Fibroblast of villous mesenchyme (primary cell): ENCODE measurements at regions not wholly inside any gene's neighbourhood (a gene's known extent, or its start where the extent isn't known, plus 50 kb on each side); places are given as distances from the start of the nearest gene placed in this dataset.

Source experiments
- DNase-seq: peaks from one replicate; pipeline ENCODE4 v3.0.0-alpha.2; 2010; ENCODE audit warnings: low read depth
- H3K4me3 ChIP-seq: 2 replicates; pipeline ENCODE4 v1.5.1; 2011; ENCODE audit warnings: low read depth, mild to moderate bottlenecking, low read length
- TF ChIP-seq, protein P1 (sequence below): IDR thresholded peaks from 2 replicates; pipeline ENCODE4 v1.5.1; 2012; ENCODE audit warnings: low read depth, mild to moderate bottlenecking, low read length; ENCODE audit not compliant: insufficient read depth

DNA sequence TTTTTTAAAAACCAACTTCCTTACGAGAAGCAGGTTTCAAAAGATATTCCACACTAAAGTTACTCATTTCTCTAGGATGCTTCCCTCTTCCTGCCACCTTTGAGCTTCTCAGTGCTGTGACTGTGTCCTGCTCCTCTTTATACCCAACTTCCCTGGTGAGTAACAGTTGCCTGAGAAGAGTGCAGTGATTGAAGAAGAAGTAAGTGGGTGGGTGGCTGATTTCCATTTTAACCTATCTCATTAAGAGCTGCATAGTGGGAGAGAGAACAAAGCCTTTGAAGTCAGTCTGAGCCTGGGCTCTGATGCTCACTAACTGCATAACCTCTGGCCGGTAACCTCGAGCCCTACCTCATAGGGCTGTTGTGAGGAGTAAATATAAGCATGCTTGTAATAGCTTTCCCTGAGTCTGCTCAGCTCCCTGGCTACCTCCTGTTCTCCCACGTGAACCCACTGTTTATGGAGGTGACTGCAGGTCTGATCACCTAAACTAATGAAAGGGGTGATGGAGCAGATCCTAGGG is 977.3 kb downstream of the UQCRFS1 start:
- TF ChIP-seq, protein P1, sequence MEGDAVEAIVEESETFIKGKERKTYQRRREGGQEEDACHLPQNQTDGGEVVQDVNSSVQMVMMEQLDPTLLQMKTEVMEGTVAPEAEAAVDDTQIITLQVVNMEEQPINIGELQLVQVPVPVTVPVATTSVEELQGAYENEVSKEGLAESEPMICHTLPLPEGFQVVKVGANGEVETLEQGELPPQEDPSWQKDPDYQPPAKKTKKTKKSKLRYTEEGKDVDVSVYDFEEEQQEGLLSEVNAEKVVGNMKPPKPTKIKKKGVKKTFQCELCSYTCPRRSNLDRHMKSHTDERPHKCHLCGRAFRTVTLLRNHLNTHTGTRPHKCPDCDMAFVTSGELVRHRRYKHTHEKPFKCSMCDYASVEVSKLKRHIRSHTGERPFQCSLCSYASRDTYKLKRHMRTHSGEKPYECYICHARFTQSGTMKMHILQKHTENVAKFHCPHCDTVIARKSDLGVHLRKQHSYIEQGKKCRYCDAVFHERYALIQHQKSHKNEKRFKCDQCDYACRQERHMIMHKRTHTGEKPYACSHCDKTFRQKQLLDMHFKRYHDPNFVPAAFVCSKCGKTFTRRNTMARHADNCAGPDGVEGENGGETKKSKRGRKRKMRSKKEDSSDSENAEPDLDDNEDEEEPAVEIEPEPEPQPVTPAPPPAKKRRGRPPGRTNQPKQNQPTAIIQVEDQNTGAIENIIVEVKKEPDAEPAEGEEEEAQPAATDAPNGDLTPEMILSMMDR = no peak
- no peak overlapping the region for H3K4me3 ChIP-seq
- no peak for DNase-seq

DNA sequence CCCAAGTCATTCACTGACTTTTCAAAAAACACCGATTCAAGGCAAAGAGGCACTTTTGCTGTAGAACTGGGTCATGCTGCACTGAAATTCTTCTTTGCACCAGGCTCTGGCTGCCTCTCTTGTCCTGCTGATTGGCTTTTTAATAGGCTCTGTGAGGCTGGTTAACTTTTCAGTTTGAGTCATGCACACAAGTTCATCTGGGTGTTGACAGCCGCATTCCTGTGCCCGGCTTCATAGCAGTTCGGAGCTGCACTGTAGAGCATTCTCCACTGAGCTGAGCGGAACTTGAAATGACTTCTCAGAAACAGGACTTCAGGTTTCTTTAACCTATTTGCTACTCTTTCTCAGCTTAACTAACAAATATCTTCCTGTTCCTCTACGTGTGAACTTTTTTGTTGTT is 978.3 kb downstream of the UQCRFS1 start:
- DNase-seq = no peak
- TF ChIP-seq, protein P1 = no peak
- H3K4me3 ChIP-seq = no peak overlapping the region

- no peak for DNase-seq
- no peak overlapping the region for H3K4me3 ChIP-seq
- TF ChIP-seq, protein P1 = no peak
These were observed 984.1 kb downstream of the UQCRFS1 start for GRCh38 chr19:28228854-28229253.

DNA sequence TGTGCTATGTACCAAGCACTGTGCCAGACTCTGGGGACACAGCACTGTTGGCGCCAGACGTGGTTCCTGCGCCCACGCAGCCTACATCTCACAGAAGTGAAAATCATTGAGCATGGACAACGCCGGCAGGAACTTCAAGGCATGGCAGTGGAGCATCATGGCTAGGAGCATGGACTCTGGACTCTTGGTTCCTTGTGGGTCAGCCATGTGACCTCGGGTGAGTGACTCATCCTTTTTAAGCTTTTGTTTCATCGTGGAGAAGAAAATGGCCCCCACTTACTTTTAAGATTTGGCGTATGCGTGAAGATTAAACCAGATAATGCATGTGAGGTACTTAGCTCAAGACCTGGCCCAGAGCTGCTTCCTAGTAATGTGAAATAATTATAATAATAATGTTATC is 988.5 kb downstream of the UQCRFS1 start:
- TF ChIP-seq, protein P1 = no peak
- DNase-seq = no peak
- H3K4me3 ChIP-seq = no peak overlapping the region

DNA sequence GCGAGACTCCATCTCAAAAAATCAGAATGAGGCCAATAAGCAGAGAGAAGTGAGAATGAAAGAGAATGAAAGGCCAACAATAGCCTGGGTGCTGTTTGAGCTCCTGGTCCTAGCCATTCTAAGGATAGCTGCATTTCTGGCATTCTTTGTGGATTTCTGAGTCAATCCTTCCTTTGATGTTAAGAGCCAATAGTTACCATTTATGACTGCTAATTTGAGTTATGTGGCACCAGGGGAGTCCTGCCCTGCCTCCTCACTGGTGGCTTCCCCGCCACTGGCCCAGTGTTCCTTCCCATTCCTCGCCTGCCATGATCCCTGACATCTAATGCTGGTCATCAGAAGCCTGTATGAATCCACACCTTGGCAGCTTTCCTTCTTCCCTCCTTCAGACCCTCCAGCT is 991.2 kb downstream of the UQCRFS1 start:
- no peak overlapping the region for H3K4me3 ChIP-seq
- no peak for DNase-seq

GRCh38 chr19:28218728-28219127 is 994.2 kb downstream of the UQCRFS1 start:
- TF ChIP-seq, protein P1 = no peak

More for the DNA sequence above, 991.2 kb downstream of the UQCRFS1 start:
- TF ChIP-seq, protein P1 = no peak

GRCh38 chr19:28217022-28217421 is 995.9 kb downstream of the UQCRFS1 start:
- no peak overlapping the region for H3K4me3 ChIP-seq
- DNase-seq = no peak
- TF ChIP-seq, protein P1 = no peak

More at GRCh38 chr19:28218728-28219127, 994.2 kb downstream of the UQCRFS1 start:
- no peak for DNase-seq
- H3K4me3 ChIP-seq = no peak overlapping the region
